NCI-H1417 (cell line): ENCODE measurements at regions not wholly inside any gene's neighbourhood (a gene's known extent, or its start where the extent isn't known, plus 50 kb on each side); places are given as distances from the start of the nearest gene placed in this dataset.

Source experiments
- DNase-seq, 3 experiments: peaks; one replicate each; lab custom pipeline; 2025; lab: John Stamatoyannopoulos, UW

DNA sequence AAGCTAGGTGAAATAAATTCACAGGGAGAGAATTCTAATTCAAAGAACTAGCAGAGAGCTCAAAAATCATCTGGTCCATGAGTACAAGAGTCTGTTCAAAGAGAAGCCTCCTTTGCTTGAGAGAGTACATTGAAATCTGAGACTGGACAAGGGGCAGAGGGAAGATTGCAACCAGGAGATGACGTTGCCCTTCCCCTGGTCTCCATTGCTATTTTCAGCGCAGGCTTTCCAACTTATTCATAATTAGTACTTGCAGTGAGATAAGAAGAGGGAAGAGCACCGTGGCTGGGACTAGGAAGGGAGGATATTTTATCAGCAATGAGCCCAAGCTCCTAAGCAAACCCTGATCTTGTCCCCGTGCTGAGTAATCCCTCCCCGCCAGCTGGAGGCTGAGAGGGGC is 251.8 kb upstream of the RORA start:
- no peak for DNase-seq

GRCh38 chr15:61480295-61480694 is 251.2 kb upstream of the RORA start:
- DNase-seq = no peak

GRCh38 chr15:61479613-61480012 is 250.5 kb upstream of the RORA start:
- no peak for DNase-seq

DNA sequence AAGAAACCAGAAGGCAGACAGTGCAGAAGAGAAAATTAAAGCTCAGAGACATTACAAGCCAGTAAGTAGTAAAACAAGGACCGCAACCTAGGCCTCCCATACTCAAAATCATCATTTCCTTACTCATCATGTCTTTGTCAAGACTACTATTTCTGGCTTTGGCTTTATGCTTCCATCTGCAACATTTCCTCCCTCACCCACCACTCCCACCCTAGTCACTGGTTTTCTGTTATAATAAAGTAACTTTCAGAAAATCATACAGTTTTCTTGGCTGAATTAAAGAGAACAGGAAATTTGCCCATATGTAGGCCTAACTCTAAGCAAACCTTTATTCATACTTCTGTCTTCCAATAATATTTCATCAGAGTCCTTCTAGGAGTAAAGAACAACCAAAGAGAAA is 247.6 kb upstream of the RORA start:
- no peak for DNase-seq

DNA sequence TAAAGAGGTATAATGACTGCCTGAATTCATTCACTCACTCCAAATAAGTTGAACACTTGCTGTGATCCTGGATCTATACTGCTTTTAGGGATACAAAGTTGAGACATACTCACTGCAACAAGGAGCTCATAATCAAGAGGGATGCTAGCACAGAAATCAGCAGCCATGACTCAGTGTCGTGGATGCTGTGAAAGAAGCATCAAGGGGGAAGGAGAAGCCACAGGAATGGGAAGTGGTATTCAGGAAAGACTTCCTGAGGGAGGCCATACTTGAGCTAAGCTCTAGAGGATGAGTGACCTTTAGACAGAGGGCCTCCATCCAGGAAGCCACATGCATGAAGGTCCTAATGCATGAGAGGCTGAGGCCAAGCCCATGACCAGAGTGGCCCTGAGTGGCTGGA is 245.7 kb upstream of the RORA start:
- no peak for DNase-seq

GRCh38 chr15:61467823-61468222 is 238.7 kb upstream of the RORA start:
- no peak for DNase-seq

- DNase-seq = no peak
These were observed 230.9 kb upstream of the RORA start for GRCh38 chr15:61459785-61460707.

- DNase-seq = no peak
These were observed 228.1 kb upstream of the RORA start for GRCh38 chr15:61457050-61457733.

DNA sequence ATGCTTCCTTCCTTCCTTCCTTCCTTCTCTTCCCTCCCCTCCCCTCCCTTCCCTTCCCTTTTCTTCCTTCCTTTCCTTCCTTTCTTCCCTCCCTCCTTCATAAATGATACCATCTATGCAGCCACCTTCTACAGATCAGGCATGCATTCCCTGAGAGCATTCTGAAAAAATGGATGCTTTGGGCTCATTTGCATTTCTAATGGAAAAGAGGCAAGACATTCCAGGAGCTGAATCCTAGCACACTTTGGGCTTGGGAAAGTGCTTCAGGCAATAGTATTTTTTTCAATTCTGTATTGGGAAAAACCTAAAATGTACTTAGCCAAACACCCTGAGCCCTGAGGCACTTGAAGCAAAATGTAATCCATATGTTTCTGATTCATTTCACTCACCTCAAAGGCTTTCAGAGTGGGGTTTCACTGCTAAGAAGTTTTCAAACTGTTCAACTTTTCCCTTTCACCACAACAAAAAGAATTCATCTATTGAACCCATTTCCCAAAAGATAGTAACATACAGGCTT is 220.1 kb upstream of the RORA start:
- no peak for DNase-seq

- no peak for DNase-seq
These were observed 218.9 kb upstream of the RORA start for GRCh38 chr15:61447981-61448380.

- DNase-seq = no peak
These were observed 215.5 kb upstream of the RORA start for GRCh38 chr15:61444585-61444984.

GRCh38 chr15:61442821-61443220 is 213.7 kb upstream of the RORA start:
- no peak for DNase-seq

- DNase-seq = no peak
These were observed 212.8 kb upstream of the RORA start for GRCh38 chr15:61441891-61442290.

GRCh38 chr15:61426466-61426865 is 197.4 kb upstream of the RORA start:
- DNase-seq = no peak

DNA sequence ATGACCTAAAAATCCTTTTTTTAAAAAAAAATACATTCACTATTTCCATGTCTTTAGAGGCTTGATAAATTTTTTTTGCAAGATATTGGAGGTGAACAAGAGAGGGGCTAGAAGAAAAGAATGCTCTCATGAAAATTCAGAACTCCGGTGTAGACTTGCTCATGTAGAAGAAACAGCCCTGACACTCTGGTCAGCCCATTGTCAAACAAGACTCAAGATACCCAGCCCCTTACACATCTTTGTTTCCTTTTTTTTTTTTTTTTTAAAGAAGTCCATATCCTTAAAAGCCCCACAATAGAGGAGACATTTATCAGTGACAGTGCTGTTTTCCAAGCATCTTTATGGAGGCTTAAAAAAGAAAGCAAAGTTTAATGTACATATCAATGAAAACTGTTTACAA is 196.8 kb upstream of the RORA start:
- no peak for DNase-seq

DNA sequence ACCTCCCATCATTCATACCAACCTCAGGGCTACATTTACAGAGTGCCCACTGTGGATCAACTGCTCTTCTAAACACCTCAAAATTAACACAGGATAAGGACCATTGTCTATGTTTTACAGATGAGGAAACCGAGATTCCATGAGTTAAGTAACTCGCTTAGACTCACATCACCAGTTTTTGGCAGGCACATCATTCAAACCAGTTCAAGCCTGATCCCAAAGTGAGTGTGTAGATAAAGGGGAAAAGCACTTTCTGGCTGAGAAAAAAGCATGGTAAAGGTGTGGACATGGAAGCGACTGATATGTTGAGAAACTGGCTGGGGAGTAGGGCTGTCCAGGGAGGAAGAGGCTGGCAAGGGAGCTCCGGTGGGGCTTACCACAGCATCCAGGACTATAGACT is 193.7 kb upstream of the RORA start:
- DNase-seq = no peak

- DNase-seq = no peak
These were observed 192.8 kb upstream of the RORA start for GRCh38 chr15:61421938-61422337.

DNA sequence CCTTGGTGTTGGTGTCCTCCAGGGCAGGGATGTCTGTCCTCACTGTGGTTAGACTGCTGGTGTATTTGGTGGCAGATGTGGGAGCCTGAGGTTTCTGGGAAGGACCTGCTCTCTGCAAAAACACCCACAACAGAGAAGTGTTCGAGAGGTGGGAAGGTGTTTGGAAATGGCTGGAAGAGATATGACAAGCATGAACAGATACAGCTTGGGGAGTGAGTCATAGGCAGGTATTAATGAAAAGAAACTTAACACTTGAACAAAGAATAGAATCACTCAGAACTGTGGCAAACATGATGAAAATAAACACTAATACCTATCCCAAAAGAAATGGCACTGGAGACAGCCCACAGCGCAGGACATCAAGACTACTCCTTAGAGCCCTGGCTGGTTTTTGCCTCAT is 192.4 kb upstream of the RORA start:
- no peak for DNase-seq

DNA sequence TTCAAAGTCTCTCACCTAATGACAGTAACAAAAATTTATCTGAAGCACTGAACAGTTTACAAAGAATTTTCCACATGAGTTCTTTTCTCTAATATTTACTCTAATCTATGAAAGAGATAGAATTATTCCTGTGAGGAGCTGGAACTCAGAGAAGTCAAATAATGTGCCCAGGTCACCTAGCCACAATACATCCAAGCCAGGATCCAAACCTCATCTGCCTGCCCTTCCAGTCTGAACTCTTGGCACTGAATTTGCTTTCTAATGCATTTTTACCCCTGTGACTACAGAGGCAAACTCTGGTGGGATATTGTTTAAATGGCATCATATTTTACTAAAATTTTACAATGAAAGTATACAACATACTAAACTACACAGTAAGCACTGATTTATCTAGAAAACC is 191.4 kb upstream of the RORA start:
- no peak for DNase-seq

DNA sequence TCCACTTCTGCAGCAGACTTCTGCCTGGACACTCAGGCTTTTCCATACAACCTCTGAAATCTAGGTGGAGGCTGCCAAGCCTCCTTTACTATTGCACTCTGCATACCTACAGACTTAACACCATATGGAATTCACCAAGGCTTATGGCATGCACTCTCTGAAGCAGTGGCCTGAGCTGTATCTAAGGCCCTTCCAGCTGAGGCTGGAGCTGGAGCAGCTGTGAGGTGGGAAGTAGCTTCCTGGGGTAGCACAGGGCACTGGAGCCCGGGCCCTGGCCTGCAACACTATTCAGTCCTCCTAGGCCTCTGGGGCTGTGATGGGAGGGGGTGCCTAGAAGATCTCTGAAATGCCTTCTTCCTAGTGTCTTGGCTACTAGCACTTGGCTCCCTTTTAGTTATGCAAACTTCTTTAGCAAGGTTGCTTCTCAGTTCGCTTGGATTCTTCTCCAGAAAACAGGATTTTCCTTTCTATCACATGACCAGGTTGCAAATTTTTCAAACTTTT is 186.6 kb upstream of the RORA start:
- DNase-seq = no peak

DNA sequence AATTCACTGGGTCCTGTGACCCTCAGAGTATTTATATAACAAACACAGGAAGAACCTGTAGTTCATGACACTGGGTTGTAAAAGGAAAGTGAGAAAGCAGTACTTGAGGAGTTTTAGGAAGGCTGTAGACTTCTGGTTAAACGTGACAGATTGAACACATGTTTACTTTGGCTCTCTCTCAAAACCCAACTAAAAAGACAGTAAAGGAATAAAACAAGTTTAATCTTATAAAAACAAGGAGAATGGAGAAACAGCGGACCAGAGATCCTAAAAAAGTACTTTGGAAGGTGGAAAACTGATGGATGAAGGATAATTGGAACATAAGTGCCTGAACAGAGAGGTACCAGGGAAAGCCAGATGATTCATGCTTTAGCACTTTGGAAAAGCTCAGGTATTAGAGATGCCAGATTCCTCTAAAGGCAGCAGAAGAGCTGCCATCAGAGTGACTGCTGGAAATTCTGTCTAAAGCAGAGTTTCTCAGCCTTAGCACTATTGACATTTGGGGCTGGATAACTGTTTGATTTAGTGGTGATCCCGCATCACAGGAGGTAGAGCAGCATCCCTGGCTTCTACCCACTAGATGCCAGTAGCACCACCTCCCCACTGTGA is 182.9 kb upstream of the RORA start:
- DNase-seq = no peak

GRCh38 chr15:61410662-61411061 is 181.6 kb upstream of the RORA start:
- DNase-seq = no peak

DNA sequence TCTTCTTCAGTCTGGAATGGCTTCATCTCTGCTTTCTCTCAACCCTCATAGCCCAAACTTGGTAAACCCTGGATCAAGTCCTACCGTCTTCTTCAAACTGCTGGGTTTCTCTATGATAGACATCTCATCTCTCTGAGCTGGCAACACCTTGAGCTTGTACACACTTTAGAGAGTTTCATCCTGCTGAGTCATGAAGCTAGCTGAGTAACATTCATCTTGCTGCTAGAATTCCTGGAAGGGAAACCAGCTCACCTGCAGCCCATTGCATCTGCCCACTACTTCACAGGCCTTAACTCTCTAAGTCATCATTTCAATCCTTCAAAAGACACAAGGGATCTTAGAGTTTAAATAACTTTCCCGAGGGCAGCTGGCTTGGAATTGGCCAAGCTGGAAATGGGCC is 175.5 kb upstream of the RORA start:
- DNase-seq = no peak
